Gastroesophageal sphincter (tissue), 4 donors: ENCODE measurements at regions not wholly inside any gene's neighbourhood (a gene's known extent, or its start where the extent isn't known, plus 50 kb on each side); places are given as distances from the start of the nearest gene placed in this dataset.
"Not testable (repeated sequence)": the region's sequence is repeated elsewhere in the genome, so short reads cannot be mapped to it uniquely, and the experiment has no call there.

Source experiments
- ATAC-seq: fragments of 150-250 bp; one replicate; pipeline ENCODE4 v1.9.1; 2016; ENCODE audit warnings: mild to moderate bottlenecking, moderate library complexity
- H3K27ac ChIP-seq, 4 donors: fragments of 200-600 bp; sonication (generic) in 3 of 4; 1 replicate in 3 of 4; 2 replicates in 1 of 4; pipeline ENCODE4 v1.5.1; 2016 to 2019
- H3K27me3 ChIP-seq: fragments of 200-600 bp; sonication (generic); one replicate; pipeline ENCODE4 v1.5.1; 2019
- H3K36me3 ChIP-seq, 2 donors: fragments of 200-600 bp; sonication (generic); one replicate each; pipeline ENCODE4 v1.5.1; 2019; ENCODE audit warnings: control low read depth in 1 of 2
- H3K4me1 ChIP-seq, 3 donors: fragments of 200-600 bp; sonication (generic); 1 replicate in 2 of 3; 2 replicates in 1 of 3; pipeline ENCODE4 v1.5.1; 2016 to 2019; ENCODE audit warnings: control low read depth in 2 of 3
- H3K4me3 ChIP-seq, 2 donors: fragments of 200-600 bp; sonication (generic); one replicate each; pipeline ENCODE4 v1.5.1; 2019; ENCODE audit warnings: mild to moderate bottlenecking in 1 of 2, moderate library complexity in 1 of 2
- H3K9me3 ChIP-seq, 3 donors: fragments of 200-600 bp; sonication (generic); one replicate each; pipeline ENCODE4 v1.5.1; 2017 to 2019; ENCODE audit warnings: control low read depth in 2 of 3
- EP300 ChIP-seq: sonication (generic); formaldehyde crosslinking; IDR thresholded peaks from one replicate; pipeline ENCODE4 v1.6.1; 2017; ENCODE audit warnings: antibody characterized with exemption, mild to moderate bottlenecking
- POLR2A ChIP-seq, 2 donors: fragments of 450-650 bp; IDR thresholded peaks; one replicate each; pipeline ENCODE4 v1.6.1; 2017; ENCODE audit warnings: antibody characterized with exemption in 2 of 2, mild to moderate bottlenecking in 2 of 2, moderate library complexity in 1 of 2
- POLR2AphosphoS5 ChIP-seq: sonication (generic); formaldehyde crosslinking; IDR thresholded peaks from one replicate; pipeline ENCODE4 v1.6.1; 2017; ENCODE audit warnings: antibody characterized with exemption
- WGBS, 2 donors: methylation state at CpG; one replicate each; pipeline ENCODE4 v1.1.5; 2018; ENCODE audit warnings: low coverage in 1 of 2; 5-methylcytosine and 5-hydroxymethylcytosine counted together
- TF ChIP-seq, protein P1 (sequence below), 4 experiments: fragments of 200-600 bp in 2 of 4; fragments of 450-650 bp in 2 of 4; sonication (generic) in 1 of 4; IDR thresholded peaks; one replicate each; pipeline ENCODE4 v1.5.1; 2017 to 2019; ENCODE audit warnings: antibody characterized with exemption in 4 of 4, mild to moderate bottlenecking in 2 of 4, moderate library complexity in 2 of 4

DNA sequence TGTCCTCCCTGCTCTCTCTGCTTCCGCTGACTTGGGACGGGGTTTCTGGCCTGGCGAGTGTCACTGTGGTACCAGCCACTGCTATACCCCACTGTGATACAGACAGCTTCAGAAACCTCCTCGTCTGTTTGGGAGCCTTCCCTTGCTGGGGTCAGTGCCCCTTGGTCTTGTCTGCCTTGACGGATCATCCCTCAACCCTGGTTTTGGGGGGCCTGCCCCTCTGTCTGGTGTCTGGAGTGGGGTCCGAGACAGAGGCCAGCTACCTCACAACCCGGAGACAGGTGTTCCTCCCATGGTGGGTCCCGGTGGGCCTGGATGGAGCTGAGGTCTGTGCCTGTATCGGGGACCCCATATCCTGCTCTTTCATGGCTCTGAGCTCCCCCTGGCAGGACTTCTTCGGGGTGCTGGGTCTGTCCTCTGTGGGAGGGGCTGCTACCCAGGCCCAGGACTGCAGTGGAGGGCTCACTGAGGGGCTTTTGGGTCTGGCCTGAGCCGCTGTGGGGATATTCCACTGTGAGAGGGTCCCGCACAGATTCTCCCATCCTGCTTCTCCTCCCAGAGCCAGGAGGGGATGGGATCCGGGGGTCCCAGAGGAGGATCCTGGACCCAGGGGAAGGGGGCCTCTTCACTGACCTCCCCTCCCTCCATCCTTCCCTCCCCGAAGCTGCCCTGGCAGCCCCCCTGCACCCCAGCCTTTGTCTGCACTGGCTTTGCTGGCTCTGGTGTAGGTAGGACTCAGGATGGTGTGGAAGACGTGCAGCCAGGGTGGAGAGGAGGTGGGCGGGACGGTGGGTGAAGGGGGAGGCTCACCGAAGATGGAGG, 365.5 kb downstream of the TMEM121 start:
- H3K4me1 ChIP-seq: no peaks in the 10 kb centered on the region
- H3K36me3 ChIP-seq: no peaks in the 10 kb centered on the region
- no peak for ATAC-seq
- 63 to 81% methylated on average over 2 to 4 of the region's 18 CpGs for WGBS, 2 donors
- H3K4me3 ChIP-seq: no peak overlapping the region
- H3K27me3 ChIP-seq: peaks cover 7% of the 10 kb centered on the region
- H3K9me3 ChIP-seq: peaks cover 0 to 7% (median 0%) of the 10 kb centered on the region in 3 donors
- no peak overlapping the region for H3K27ac ChIP-seq
- TF ChIP-seq, protein P1, sequence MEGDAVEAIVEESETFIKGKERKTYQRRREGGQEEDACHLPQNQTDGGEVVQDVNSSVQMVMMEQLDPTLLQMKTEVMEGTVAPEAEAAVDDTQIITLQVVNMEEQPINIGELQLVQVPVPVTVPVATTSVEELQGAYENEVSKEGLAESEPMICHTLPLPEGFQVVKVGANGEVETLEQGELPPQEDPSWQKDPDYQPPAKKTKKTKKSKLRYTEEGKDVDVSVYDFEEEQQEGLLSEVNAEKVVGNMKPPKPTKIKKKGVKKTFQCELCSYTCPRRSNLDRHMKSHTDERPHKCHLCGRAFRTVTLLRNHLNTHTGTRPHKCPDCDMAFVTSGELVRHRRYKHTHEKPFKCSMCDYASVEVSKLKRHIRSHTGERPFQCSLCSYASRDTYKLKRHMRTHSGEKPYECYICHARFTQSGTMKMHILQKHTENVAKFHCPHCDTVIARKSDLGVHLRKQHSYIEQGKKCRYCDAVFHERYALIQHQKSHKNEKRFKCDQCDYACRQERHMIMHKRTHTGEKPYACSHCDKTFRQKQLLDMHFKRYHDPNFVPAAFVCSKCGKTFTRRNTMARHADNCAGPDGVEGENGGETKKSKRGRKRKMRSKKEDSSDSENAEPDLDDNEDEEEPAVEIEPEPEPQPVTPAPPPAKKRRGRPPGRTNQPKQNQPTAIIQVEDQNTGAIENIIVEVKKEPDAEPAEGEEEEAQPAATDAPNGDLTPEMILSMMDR (IDR thresholded peaks at IDR 0.05): no peak
- TF ChIP-seq EP300: no peak
- no peak for TF ChIP-seq POLR2AphosphoS5
- TF ChIP-seq POLR2A (IDR thresholded peaks at IDR 0.05): no peak

DNA sequence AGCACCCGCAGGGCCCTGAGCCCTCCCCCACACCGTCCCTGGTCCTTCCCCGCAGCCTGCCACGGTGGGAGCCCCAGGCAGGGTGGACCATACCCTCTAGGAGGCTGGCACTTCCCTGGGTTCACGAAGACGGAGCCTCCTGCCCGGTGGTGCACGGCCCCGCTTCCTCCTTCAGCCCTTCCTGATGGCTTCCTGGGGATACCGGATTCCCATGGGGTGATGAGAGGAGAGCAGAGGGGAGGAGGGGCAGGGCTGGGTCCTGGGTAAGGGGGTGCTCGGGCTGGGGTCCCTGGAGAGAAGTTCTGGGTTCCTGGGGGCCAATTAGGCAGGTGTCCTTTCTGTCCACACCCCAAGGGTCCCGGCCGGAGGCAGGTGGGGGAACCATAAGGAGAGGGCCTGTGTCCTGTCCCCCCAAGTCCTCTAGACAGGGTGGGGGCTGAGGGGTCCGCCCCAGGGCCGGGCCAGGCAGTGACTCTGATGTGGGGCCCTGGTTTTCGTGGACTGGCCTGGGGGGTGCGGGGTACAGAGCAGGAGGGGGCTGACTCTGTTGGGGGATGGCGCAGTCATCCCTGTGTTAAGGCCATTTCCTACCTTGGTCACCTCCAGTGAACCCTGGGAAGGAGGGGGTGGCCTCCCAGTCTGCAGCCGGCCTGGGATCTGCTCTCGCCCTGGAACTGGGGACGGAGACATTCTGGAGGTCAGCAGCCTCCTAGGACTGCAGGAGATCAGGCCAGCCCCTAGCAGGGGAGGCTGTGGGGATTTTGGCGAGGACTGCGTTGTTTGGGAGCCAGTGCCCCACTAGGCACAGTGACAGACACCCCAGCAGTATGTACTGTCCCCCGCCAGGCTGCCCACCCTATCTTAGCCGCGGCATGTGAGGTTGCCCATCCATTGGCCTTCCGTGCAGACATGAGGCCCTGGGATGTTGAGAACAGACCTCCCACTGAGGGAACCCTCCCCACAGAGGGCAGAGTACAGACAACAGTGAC, 366.4 kb downstream of the TMEM121 start:
- peaks cover 0 to 15% (median 0%) of the 10 kb centered on the region in 3 donors for H3K9me3 ChIP-seq
- H3K36me3 ChIP-seq: not testable (repeated sequence)
- WGBS, 2 donors: no CpG with 5 or more reads among the region's 27 CpGs

DNA sequence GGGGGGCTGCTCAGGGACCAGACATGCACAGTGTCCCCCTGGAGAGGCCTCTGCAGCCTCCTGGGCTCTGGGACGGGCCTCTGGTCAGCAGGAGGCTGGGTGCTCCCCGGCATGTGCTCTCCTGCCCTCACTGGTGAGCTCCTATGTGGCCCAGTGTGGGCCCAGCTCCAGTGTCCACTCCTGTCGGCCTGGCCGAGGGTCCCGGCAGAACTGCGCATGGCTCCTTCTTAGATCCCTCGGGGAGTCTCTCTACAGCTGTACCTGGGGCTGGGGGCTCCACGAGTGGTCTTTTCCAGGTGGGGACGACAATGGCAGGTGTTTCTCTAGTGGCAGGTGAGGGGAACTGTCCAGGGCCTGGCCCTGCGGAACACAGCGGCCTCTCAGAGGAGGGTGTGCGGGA, 367.3 kb downstream of the TMEM121 start:
- WGBS, 2 donors: no CpG with 5 or more reads among the region's 12 CpGs
- H3K27ac ChIP-seq, H3K4me1 ChIP-seq, ATAC-seq, H3K4me3 ChIP-seq, H3K9me3 ChIP-seq, H3K36me3 ChIP-seq, H3K27me3 ChIP-seq: not testable (repeated sequence)

More for the DNA sequence above, 366.4 kb downstream of the TMEM121 start:
- not testable (repeated sequence) for H3K4me1 ChIP-seq, ATAC-seq, H3K27ac ChIP-seq, H3K4me3 ChIP-seq, H3K27me3 ChIP-seq

DNA sequence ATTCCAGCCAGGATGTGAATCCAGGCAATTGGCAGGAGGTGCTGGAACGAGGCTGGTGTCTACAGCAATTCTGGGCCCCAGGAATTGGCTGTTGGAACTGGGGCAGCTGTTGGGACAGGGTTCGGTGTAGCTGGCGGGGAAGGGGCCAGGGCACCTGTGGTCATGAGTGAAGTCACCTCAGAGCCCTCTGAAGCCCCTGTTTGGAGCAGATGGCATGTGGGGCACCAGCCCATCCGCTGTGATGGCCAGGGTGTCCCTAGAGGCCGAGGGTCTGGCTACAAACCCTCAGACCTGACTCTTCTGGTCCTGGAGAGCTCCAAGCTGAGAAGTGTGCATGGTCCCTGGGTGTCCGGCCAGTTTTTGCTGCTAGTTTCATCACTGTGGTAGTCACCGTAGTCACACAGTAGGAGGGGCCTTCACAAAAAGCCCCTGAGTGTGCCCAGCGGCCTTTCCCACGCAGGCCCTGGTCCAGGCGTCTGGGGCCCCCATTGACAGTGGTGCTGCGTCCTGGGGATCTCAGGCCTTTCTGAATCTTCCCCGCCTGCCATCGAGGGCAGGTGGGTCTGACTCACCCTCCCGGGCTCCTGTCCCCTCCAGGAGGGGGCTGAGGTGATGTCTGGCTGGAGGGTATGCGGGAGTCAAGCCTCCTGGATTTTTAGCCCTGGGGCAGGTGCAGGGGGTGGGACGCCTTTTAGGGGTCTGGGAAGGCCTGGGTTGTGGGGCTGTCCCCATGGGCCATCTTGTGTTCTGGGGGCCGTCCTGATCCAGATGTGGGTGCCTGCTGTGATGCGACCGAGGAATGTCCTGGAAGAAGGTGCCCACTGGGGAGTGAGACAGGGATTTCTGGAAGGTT, 368.0 kb downstream of the TMEM121 start:
- WGBS, 2 donors: 85% methylated on average over 4 of the region's 19 CpGs; no CpG with 5 or more reads in 1 of the 2 donors
- no peak for ATAC-seq
- H3K4me1 ChIP-seq: no peaks in the 10 kb centered on the region
- no peaks in the 10 kb centered on the region for H3K36me3 ChIP-seq
- H3K9me3 ChIP-seq: peaks cover 0 to 9% (median 0%) of the 10 kb centered on the region in 3 donors
- TF ChIP-seq POLR2AphosphoS5 (no peak), POLR2A (IDR thresholded peaks at IDR 0.05) (no peak), EP300 (no peak)
- TF ChIP-seq, protein P1 (IDR thresholded peaks at IDR 0.05): no peak
- peaks cover 12% of the 10 kb centered on the region for H3K27me3 ChIP-seq
- H3K27ac ChIP-seq: no peak overlapping the region
- H3K4me3 ChIP-seq: no peak overlapping the region

DNA sequence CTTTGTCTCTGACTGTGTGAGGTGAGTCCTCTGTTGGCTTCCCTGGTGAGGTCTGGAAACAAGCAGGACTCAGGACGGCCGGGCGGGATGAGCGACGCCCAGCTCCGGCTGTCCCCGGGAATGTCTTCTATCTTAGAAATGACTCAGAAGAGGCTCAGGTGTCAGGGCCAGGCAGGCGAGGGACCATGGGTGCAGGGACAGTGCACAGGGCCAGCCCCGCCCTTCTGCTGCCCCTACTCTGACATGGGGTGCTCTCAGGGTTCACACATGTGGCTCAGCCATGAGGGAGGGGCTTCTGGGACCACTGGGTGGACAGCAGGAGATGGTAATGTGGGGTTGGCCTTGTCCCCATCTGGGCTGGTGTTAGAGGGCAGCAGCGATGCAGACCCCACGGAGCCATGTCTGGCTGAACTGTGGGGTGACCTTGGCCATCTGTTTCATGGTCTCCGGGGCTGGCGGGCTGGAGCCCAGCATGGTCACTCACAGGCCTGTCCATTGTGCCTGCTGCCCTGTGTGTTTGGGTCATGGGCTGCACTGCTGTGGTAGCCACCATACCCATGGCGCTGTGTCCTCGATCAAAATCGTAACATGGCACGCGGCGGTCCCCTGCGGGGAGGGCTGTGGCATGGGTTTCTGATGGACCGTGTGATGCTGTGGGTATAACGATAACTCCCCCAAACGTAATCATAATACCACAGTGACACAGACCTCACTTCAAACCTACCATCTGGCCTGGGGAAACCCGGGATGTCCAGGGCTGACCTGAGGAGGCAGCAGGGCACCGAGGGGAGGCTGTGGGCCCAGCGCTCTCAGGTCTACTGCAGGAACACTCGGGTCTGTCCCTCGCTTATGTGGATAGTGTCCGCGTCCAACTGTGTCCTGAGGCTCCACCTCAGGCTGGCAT, 368.8 kb downstream of the TMEM121 start:
- 83% methylated on average over 6 of the region's 30 CpGs; no CpG with 5 or more reads in 1 of the 2 donors for WGBS, 2 donors
- H3K27me3 ChIP-seq: peaks cover 13% of the 10 kb centered on the region
- H3K27ac ChIP-seq: no peak overlapping the region
- no peaks in the 10 kb centered on the region for H3K36me3 ChIP-seq
- no peak for ATAC-seq
- H3K9me3 ChIP-seq: peaks cover 0 to 9% (median 0%) of the 10 kb centered on the region in 3 donors
- H3K4me1 ChIP-seq: no peaks in the 10 kb centered on the region
- H3K4me3 ChIP-seq: no peak overlapping the region
- TF ChIP-seq POLR2AphosphoS5: no peak
- TF ChIP-seq POLR2A (IDR thresholded peaks at IDR 0.05): no peak
- TF ChIP-seq EP300: no peak
- TF ChIP-seq, protein P1 (IDR thresholded peaks at IDR 0.05): no peak

DNA sequence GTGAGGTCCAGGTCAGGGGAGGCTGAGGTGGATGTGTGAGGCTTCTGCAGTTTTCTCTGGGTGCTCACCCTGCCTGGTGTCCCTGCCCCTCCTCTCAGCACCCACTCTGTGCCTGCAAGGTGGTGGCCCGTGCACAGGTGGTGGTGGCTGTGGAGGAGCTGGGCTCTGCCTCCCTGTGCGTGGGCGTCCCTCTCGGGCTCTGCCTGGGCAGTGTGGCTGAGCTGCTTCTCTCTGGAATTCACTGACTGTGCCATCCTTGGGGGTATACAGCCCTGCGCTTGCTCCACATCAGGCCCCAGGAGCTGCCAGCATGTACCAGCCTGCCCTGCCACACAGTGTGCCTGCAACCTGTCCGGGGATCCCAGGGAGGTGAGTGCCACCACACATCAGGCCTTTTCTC, 369.8 kb downstream of the TMEM121 start:
- WGBS, 2 donors: 67% methylated on average over 1 of the region's 6 CpGs
- H3K9me3 ChIP-seq, ATAC-seq, H3K36me3 ChIP-seq, H3K27ac ChIP-seq, H3K4me3 ChIP-seq, H3K4me1 ChIP-seq: not testable (repeated sequence)
- H3K27me3 ChIP-seq: peaks cover 14% of the 10 kb centered on the region

DNA sequence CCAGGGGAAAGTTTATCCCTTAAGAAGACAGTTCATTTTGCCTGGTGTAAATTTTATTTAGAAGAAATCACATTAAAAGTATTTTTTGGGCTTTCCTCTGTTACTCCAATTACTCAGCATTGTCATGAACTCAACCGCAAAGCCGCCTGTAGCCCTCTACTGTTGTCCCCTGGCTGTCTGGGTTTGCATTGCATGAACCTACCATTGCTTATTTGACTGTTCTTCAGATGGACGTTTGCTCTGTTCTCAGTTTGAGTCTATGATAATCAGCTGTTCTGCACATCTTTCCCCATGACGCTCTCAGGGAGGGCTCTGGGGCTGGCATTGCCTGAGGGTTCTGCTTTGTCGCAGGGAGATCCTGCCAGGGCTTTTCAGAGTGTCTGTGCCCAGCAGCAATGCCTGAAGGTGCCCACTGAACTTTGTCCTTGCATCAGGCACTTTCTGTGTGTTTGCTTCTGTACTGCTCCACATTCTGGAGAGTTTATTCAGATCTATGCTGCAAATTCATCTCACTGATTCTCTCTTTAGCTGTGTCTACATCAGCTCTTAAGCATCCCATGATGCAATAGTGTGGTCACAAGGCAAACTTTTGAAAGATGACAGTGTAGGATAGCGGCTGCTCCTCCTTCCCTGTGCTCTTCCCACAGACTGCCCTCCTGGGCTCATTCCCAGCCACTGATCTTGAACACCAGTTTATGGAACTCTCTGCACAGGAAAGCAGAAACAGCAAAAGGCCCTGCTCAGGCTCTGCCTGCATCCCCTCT, 370.8 kb downstream of the TMEM121 start:
- H3K27ac ChIP-seq, H3K9me3 ChIP-seq, H3K4me3 ChIP-seq, ATAC-seq, H3K36me3 ChIP-seq, H3K4me1 ChIP-seq: not testable (repeated sequence)
- H3K27me3 ChIP-seq: peaks cover 18% of the 10 kb centered on the region
- WGBS, 2 donors: 61 to 66% methylated on average over 4 to 6 of the region's 6 CpGs
